ENCODE measurements at regions not wholly inside any gene's neighbourhood (a gene's known extent, or its start where the extent isn't known, plus 50 kb on each side); places are given as distances from the start of the nearest gene placed in this dataset.

GRCh38 chr2:156649596-156649995 lies 213.4 kb downstream of the GPD2 start:
- H3K27ac Mint-ChIP-seq = no peak overlapping the region
- Histone ChIP-seq H3F3A (replicated peaks; ENCODE audit: low read depth) (no peaks in the 10 kb centered on the region), H3K4me2 (no peak overlapping the region), H3K27me3 (ENCODE audit: insufficient read depth) (no peaks in the 10 kb centered on the region), H3K4me1 (ENCODE audit: insufficient read depth) (no peaks in the 10 kb centered on the region), H4K20me1 (replicated peaks; ENCODE audit: insufficient read depth) (no peaks in the 10 kb centered on the region), H3K4me3 (no peak overlapping the region), H2AFZ (peak overlapping the region; percentile 54), H3K27ac (ENCODE audit: low read depth) (no peak overlapping the region), H3K36me3 (ENCODE audit: insufficient read depth) (no peaks in the 10 kb centered on the region), H3K9me2 (ENCODE audit: insufficient read depth) (0 out of 2 replicates have a peak, but pooled peaks cover 5% of the 10 kb centered on the region), H3K79me2 (replicated peaks; ENCODE audit: insufficient read depth) (no peaks in the 10 kb centered on the region)
- H3K36me3 Mint-ChIP-seq (ENCODE audit: low read depth) = peaks cover 6% of the 10 kb centered on the region; the same call in 1 of the 3 replicates
- ATAC-seq (no peak), DNase-seq (ENCODE audit: low spot score) (no peak)
- H3K9me3 Mint-ChIP-seq = peaks cover 2% of the 10 kb centered on the region; the same call in 1 of the 3 replicates
- TF ChIP-seq ETS1 (IDR thresholded peaks at IDR 0.05) (no peak), JUNB (IDR thresholded peaks at IDR 0.05; ENCODE audit: unreplicated experiment) (no peak), NANOG (IDR thresholded peaks at IDR 0.05; ENCODE audit: borderline replicate concordance) (no peak), STAT1 (IDR thresholded peaks at IDR 0.05; ENCODE audit: unreplicated experiment) (no peak), ZNF331 (CRISPR knock-in tag; IDR thresholded peaks at IDR 0.05; ENCODE audit: low read depth) (no peak), EZH2phosphoT487 (IDR thresholded peaks at IDR 0.05; ENCODE audit: unreplicated experiment) (no peak), ZNF462 (CRISPR knock-in tag; IDR thresholded peaks at IDR 0.05) (no peak), EZH2 (IDR thresholded peaks at IDR 0.05; ENCODE audit: low read depth, unreplicated experiment) (no peak), ZNF114 (CRISPR knock-in tag; IDR thresholded peaks at IDR 0.05) (no peak), CREB1 (CRISPR knock-in tag; IDR thresholded peaks at IDR 0.05; ENCODE audit: low read depth) (no peak), CTCF (conservative IDR thresholded peaks at IDR 0.05; ENCODE audit: low read depth in 2 of 2) (no peak), POLR2AphosphoS5 (IDR thresholded peaks at IDR 0.05; ENCODE audit: low read depth) (no peak)
- TF ChIP-seq, protein P1, sequence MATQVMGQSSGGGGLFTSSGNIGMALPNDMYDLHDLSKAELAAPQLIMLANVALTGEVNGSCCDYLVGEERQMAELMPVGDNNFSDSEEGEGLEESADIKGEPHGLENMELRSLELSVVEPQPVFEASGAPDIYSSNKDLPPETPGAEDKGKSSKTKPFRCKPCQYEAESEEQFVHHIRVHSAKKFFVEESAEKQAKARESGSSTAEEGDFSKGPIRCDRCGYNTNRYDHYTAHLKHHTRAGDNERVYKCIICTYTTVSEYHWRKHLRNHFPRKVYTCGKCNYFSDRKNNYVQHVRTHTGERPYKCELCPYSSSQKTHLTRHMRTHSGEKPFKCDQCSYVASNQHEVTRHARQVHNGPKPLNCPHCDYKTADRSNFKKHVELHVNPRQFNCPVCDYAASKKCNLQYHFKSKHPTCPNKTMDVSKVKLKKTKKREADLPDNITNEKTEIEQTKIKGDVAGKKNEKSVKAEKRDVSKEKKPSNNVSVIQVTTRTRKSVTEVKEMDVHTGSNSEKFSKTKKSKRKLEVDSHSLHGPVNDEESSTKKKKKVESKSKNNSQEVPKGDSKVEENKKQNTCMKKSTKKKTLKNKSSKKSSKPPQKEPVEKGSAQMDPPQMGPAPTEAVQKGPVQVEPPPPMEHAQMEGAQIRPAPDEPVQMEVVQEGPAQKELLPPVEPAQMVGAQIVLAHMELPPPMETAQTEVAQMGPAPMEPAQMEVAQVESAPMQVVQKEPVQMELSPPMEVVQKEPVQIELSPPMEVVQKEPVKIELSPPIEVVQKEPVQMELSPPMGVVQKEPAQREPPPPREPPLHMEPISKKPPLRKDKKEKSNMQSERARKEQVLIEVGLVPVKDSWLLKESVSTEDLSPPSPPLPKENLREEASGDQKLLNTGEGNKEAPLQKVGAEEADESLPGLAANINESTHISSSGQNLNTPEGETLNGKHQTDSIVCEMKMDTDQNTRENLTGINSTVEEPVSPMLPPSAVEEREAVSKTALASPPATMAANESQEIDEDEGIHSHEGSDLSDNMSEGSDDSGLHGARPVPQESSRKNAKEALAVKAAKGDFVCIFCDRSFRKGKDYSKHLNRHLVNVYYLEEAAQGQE (IDR thresholded peaks at IDR 0.05; ENCODE audit: unreplicated experiment) = no peak
- no peaks in the 10 kb centered on the region for H3K27me3 Mint-ChIP-seq (ENCODE audit: insufficient read depth, low read depth, poor library complexity)
- peaks cover 7% of the 10 kb centered on the region; the same call in 2 of the 3 replicates for H3K4me1 Mint-ChIP-seq
- no peak overlapping the region for H3K4me3 Mint-ChIP-seq
